HG02885 (cell line): ENCODE measurements at regions not wholly inside any gene's neighbourhood (a gene's known extent, or its start where the extent isn't known, plus 50 kb on each side); places are given as distances from the start of the nearest gene placed in this dataset.
"Not testable (repeated sequence)": the region's sequence is repeated elsewhere in the genome, so short reads cannot be mapped to it uniquely, and the experiment has no call there.

Experiments used
- ATAC-seq: cut with Tn5 transposase; IDR thresholded peaks from one replicate; pipeline ENCODE4 v1.9.1; 2021; ENCODE audit warnings: mild to moderate bottlenecking; ENCODE audit not compliant: unreplicated experiment, poor library complexity

DNA sequence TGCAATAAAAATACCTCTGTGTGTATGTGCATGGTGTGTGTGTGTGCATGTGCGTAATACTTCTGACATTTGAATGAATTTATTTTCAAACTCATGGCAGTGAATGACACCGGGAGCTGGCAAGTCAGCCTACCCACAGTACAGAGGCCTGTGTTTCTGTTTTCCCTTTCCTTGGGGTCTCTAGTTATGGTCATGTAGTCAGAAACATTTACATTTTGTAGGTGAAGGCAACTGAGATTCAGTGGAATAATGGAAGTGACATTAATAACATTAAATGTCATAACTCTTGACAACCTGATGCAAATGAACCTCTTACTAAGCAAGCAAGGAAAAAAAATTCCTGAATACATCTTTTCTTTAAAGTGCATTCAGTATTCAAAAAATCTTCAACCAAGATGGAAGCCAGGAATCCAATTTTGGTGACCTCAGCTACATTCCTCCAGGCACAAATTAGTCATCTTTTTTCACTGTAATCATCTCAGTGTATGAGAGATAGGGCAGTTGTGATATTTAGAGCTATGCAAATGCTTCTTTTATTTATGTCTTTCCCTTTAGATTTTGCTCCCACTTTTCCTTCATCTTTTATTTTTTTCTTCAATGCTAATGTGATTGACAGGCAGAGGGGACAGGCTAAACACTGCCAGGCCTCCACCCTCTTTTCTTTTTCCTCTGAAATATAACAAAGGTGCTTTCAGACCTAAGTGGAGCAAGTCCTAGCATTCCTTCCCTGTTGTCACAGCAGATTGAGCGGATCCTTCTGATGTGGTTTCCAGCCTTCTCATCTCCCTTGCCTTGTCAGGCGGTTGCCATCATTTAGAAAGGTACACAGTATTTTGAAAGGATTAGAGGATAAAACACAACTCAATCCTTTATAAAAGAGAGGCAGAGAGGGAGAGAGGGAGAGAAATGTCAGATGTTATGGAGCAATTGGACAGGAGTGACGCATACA lies 569.8 kb upstream of the ADAMTS16 start:
- ATAC-seq = no peak

DNA sequence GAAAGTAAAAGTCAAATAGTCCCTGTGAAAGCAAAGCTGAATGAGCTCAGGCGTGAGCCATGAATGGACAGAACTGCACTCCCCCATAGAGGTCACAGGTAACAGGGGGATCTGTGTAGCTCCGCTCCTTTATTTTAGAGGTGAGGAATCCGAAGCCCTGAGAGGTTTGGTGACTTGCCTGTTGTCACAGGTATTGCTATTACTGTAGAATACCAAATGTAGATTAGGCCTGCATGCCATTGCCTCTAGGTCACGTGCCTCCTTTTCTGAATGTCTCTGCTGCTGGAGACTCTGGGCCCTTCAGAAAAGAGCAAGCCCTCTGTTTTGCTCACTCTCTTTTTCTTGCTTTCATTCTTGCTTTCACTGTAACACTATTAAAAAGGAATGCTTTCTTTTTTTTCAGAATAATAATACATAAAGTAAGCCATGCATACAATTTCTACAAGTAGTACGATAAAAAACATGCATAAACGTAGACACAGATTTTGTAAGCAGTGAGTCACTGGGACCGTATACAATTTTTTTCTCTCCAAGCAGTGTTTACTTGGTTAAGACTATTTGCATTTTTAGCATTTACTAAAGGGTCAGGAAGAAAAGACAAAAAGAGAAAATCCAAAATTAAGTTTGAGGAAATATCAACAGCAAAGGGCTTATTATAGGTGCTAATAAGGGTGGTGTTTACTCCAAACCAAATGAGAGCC lies 568.7 kb upstream of the ADAMTS16 start:
- ATAC-seq = no peak

DNA sequence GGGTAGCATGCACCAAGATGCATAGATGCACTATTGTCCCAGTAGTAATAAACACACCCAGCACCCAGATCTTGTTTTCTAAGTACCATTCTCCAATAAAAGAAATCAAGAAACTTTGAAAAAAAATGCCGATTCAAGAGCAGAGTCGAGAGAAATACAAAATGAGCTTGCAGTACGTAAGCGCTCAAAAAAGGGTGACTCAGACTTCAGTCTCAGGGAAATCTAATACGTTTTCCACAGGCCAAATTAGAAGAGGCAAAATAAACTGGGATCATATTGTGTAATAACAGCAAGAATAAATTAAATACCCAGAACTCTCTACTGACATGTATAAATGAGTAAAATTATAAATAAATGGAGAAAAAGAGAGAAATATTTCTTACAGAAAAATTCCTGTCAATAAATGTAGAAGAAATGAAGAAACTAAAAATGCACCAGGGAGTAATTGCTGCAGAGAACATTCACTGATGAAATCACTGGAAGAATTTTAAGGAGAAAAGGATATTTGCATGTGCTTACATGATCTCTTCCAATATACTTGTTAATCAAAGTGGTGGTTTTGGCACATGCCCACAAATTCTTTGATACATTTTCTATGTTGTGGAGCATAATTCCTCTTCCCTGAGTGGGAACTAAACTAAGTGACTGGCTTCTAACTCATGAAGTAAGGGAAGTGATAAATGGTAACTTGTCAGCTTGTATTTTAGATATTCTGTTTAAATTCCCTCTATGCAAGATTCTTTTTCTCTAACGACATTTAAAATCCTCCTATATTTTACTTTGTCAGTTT lies 567.6 kb upstream of the ADAMTS16 start:
- no peak for ATAC-seq

DNA sequence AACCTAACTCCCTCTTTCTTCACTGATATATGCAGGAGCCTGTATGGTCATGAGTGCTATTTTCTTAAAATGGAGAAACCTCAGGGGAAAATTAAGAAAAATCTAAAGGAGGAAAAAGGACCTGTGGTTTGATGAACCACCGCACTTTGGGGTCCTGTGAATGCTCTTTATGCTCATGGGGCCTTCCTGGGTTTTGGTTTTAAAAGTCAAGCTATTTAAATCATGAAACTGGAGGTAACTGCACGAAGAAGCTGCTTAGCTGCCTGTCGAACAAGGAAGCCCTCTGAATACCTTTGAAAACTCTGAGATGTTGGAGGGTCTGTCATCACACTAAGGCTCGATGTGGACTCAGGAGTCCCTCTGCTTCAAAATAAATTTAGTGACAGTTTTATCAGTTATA lies 564.5 kb upstream of the ADAMTS16 start:
- ATAC-seq = no peak

DNA sequence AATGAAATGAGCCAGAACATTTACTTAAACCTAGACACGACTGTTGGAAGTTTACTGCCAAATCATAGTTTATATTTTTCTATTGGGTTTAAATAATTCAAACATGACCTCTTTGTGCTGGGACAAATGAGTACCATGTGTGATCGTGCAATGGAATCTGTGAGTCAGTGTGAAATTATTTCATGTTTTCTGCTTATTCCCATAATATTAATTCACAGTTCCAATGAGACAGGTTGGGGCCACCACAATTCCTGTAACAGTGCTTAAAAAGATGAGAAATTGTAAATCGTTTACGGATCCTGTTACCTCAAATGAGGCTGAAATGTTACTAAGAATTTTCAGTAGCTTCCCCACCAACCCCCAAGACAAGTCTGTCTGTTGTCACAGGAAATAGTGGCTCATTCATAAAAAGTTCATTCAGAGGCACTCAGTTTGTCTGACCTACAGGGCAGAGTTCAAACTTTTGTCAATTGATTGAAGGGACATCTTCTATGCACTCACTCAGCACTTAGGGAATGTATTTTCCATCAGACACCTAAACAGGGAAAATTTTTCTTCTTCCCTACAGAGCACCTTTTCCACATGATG lies 563.9 kb upstream of the ADAMTS16 start:
- ATAC-seq = no peak

DNA sequence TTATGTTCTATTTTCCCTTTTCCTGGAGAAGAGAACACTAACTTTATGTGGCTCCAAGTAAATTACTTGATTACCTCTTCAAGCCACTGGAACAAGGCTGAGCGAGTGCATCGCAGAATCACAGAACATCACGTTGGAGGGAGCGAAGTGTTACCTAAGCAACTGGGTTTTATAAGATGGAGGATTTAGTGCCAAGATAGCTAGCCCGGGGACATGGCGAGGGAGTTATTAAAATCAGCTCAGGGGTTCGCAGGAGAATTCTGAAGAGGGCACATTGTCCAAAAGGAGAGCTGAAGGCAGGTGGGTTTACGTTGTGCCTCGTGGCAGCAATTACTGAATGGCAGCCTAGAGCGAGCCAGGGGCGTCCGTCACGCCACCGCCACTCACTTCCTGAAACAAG lies 563.2 kb upstream of the ADAMTS16 start:
- no peak for ATAC-seq

DNA sequence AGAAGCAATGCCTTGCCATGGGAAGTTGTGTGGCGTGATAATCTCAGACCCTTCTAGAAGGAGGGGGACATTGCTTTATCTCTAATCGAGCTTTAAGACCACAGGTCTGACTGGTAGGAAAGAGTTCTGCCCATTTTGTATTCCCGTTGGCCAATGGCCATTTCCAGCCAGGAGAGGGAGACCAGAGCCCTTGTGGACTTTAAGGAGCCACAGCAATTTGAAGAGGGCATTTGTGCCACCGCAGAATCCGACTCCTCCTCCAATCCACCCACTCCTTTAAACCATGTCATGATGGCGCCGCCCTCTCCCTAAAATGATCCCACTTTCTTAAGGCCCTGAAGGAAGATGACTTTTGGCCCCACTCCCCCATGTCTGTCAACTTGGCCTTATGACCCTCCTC lies 560.5 kb upstream of the ADAMTS16 start:
- ATAC-seq = no peak

DNA sequence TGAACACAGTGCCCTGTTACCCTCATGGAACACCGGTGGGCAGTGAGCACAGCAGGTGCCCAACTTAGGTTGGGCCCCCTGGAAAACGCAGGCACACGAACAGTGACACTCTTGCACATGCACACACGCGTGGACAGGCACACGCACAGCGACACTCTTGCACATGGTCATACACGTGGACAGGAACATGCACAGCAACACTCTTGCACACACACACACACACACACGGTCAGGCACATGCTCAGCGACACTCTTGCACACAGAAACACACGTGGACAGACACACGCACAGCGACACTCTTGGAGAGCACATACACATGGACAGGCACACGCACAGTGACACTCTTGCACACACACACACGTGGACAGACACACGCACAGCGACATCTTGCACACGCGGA lies 559.4 kb upstream of the ADAMTS16 start:
- no peak for ATAC-seq

DNA sequence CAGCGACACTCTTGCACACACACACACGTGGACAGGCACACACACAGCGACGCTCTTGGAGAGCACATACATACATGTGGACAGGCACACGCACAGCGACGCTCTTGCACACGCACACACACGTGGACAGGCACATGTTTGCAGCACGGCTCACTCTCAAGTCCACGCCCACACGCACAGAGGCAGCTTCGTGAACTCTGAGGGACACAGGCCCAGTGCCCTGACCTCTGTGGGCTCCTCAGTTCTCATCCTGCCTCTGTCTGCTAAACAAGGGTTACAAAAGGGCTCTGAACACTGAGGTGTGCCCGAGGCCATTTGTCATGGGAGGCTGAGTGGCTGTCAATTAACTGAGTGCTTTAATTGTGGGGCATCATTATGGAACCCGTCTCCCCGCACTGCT lies 558.8 kb upstream of the ADAMTS16 start:
- no peak for ATAC-seq

DNA sequence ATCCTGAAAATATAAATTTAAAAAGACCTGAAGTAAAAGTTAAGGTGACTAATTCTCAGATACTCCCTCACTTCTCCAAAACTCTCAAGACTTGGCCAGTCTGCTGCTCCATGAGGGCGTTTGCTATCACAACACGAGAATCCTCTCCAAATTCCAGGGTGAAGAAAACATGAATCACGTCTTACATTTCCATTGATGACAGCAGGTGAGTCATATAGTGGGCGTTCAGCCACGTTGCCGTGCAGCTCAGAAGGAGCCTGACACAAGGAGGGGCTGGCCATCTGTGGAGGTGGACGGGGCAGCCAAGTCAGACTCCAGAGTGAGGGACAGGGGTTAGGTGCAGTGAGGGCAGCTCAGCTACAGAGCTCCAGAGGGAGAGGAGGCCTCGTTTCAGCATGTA lies 555.1 kb upstream of the ADAMTS16 start:
- ATAC-seq = no peak

DNA sequence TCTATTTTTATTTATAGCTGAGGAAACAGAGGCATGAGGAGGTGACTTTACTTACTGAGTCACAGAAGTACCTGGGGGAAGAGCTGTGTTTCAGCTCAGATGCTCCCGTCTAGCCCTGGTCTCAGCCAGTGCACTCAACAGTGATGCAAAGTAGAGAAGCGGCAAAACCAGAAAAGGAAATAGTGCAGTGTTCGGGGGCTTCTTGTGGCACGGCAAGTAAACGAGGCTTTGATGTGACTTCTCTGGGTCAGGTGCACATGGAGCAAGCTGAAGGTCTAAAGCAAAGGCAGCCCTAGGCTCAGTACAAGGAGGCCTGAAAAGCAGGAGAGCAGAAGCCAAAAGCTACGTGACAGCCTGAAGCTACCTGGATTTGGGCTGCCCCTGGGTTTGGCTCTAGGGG lies 526.7 kb upstream of the ADAMTS16 start:
- ATAC-seq = no peak

DNA sequence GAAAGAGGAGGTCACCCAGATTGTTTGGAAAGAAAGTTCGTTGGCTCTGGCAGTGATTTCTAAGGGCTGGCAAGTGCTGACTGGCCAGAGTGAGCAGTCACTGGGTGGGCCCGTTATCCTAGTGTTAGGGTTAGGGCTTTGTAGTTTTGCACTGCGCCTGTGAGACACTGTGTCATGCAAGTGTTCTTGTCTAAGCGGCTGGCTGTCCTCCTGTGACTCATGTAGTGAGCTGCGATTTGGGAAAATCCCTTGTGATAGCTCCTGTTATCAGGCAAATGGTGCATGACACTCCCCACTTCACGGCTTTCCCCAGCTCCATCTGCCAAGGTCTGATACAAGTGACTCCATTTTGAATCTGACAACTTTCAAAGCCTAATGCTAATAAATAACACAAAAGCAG lies 526.0 kb upstream of the ADAMTS16 start:
- ATAC-seq = no peak

DNA sequence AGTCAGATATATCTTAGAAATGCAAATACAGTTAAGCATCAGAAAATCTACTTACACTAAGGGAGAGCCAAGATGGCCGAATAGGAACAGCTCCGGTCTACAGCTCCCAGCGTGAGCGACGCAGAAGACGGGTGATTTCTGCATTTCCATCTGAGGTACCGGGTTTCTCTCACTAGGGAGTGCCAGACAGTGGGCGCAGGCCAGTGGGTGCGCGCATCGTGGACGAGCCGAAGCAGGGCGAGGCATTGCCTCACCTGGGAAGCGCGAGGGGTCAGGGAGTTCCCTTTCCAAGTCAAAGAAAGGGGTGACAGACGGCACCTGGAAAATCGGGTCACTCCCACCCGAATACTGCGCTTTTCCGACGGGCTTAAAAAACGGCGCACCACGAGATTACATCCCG lies 524.8 kb upstream of the ADAMTS16 start:
- not testable (repeated sequence) for ATAC-seq

DNA sequence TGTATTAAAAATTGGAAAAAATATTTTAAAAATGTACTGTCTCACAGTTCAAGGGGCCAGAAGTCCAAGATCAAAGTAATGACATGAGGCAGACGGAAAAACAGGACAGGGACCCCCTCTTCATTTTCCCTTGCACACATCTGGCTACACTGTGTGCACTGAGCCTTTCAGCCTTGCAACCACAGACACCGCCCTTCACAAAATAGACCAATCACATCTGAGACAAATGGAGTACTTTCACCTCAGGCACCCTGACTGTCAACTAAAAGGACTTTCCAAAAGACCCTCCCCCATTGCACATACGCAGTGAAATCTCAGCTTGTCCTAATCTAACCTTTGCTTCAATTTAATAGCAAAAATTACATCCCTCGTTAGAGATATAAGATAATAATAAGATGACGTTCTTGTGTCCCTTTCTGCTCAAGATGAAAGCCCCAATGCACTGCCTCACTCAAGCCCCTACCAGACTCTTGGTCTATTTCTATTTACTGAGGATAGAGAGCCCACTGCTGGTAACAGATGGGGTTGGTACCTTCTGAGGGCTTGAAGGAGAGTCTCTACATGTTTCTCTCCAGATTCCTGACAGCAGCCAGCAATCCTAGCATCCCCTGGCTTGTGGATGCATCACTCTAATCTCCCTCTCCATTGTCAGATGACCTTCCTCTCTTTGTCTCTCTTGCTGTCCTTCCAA lies 514.8 kb upstream of the ADAMTS16 start:
- ATAC-seq = no peak

DNA sequence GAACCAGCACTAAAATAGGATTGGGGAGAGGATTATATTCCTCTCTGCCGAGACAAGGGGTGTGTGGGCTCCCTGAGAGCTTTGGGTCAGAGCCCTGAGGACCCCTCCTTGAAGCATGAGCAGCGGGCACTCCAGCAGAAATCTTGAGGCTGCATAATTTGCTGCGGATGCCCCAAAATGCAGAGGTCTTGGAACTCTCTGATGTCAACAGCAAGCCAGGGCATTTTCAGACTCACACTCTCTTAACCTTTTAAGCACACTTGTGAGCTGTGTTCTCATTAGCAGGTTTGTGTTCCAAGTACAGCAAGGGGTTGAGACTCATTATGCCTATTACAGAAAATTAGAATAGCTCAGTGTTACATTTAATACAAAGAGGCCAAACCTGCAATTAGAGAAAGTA lies 513.0 kb upstream of the ADAMTS16 start:
- no peak for ATAC-seq

DNA sequence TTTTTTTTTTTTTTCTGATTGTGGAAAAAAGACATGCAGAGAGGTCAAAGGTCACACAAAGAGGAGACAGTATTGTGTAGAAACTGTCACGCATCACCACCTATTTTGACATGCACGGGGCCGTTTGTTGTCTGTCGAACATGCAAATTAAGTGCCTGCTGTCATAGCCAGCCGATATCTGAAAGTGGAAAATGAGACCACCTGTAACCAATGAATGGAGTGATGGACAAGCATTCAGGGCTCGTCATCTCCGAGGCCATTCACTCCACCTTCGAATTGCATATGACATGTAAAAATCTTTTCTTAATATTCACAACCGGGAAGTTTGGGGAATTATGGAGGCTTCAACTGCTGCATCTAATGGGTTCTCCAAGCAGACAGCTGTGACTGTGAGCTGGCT lies 512.2 kb upstream of the ADAMTS16 start:
- ATAC-seq = no peak

DNA sequence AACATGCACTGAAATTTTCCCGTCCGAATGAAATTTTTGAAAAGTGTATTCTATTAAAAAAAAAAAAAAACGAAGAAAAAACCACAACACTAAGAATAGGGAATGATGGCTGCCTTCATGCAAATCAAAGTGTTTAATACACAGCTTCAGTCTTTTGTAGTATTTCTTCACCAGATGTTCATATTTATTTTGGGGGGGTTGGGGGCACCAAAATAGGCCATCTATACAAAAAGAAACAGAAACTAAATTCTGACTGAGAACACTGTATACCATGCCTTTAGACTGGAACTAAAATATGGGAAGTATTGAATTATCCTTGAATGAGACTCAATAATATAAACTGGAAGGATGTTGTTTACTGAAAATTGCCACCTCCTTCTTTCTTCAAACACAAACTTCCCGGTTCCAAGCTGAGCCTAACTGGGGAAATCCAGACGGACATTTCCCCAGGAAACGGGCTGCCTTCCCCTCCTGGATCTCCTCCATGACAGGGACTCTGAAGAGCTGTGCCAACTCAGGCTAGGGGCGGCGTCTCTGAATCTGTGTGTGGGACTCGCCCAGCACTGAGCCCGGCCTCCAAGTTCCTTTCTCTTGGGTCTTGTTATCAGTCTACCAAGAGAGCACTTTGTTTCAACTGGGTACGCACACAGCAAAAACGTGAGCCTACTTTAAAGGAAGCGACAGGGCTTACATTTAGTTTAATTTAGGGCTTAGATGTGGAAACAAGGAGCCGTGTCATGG lies 511.3 kb upstream of the ADAMTS16 start:
- ATAC-seq = no peak

DNA sequence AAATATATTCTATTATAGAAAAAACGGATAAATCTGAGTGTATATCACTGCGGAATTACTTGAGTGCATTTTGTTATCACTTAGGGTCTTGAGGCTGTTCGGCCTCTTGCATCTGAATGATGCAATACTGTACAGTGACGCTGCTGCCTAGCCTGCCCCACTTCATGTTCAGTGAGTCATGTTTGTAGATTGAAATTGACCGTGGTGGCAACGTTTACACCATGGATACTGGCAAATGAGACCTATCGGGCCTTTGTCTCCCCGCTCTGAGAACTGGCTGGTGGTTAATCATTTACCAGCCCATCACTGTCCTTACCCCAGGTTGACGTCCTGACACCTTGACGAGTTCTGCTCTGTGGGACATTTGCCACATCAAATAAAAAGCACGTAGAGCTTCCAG lies 510.1 kb upstream of the ADAMTS16 start:
- no peak for ATAC-seq

DNA sequence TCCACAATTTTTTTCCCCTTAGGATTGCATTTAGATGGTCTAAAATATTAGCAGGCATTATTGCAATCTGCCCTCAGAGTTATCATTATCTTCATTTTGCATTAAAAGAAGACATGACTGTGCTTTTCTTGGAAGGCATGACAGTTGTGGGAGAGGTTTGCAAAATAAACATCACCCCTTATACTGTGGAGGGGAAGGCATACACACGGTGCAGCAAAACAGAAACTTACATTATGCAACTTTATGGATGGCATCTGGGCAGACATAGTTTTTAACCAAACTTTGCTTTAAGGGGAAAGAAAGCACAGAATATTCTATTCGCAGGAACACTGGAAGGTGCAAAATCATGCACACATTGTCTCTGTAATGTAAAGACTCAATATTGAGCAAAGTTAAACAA lies 505.8 kb upstream of the ADAMTS16 start:
- ATAC-seq = no peak
